Endothelial cell of umbilical vein (primary cell): ENCODE measurements at regions not wholly inside any gene's neighbourhood (a gene's known extent, or its start where the extent isn't known, plus 50 kb on each side); places are given as distances from the start of the nearest gene placed in this dataset.

Source experiments
- BruUV-seq: library from RNA; stranded (reverse); fragments of 400-500 nt; replicated peaks from 2 replicates; lab custom pipeline; 2021; lab: Mats Ljungman, UMichigan
- CTCF ChIA-PET: fragments of 300-600, 350-600 bp; sonication (Branson Sonifier 250); formaldehyde crosslinking; loops from one replicate; lab custom pipeline; 2021; ENCODE audit warnings: antibody characterized with exemption, inconsistent platforms; lab: Charles Lee
- POLR2A ChIA-PET: fragments of 300-600, 350-600 bp; sonication (Branson Sonifier 250); formaldehyde crosslinking; loops from one replicate; lab custom pipeline; 2021; ENCODE audit warnings: antibody characterized with exemption, inconsistent platforms; lab: Charles Lee
- DNase-seq: peaks from one replicate; pipeline ENCODE4 v3.0.0-alpha.2; 2011; ENCODE audit warnings: low read depth, low spot score
- FAIRE-seq: peaks from 2 replicates; lab custom pipeline; 2011; peaks lifted over from hg19 to GRCh38; lab: Jason Lieb, UNC
- H2AFZ ChIP-seq: 2 replicates; pipeline ENCODE4 v1.6.0; 2012; ENCODE audit warnings: low read depth, low read length, control low read depth, inconsistent platforms
- H3K27ac ChIP-seq: 2 replicates; pipeline ENCODE4 v1.5.1; 2011; ENCODE audit warnings: low read depth, mild to moderate bottlenecking, control low read depth, low read length, moderate library complexity; ENCODE audit not compliant: insufficient read depth
- H3K27me3 ChIP-seq, 2 experiments: 2 replicates each; pipeline versions ENCODE4 v1.6.0 to v1.6.1; 2011; ENCODE audit warnings: low read length in 2 of 2, mixed read lengths in 1 of 2; ENCODE audit not compliant: control insufficient read depth in 2 of 2, insufficient read depth in 2 of 2
- H3K36me3 ChIP-seq, 2 experiments: 2 replicates in 1 of 2; 3 replicates in 1 of 2; pipeline ENCODE4 v1.5.1; 2011; ENCODE audit warnings: low read length in 2 of 2, mild to moderate bottlenecking in 1 of 2, moderate library complexity in 1 of 2; ENCODE audit not compliant: control insufficient read depth in 2 of 2, insufficient read depth in 2 of 2; ENCODE audit errors: extremely low read depth in 1 of 2
- H3K4me1 ChIP-seq: 3 replicates; pipeline ENCODE4 v1.5.1; 2011; ENCODE audit warnings: mild to moderate bottlenecking, low read length; ENCODE audit not compliant: control insufficient read depth, insufficient read depth; ENCODE audit errors: extremely low read depth
- H3K4me2 ChIP-seq: 2 replicates; pipeline ENCODE4 v1.6.1; 2011; ENCODE audit warnings: low read length, control low read depth, mixed read lengths; ENCODE audit not compliant: insufficient read depth
- H3K4me3 ChIP-seq, 3 experiments: fragments of 200-600 bp in 1 of 3; sonication (generic), shearing (Covaris generic) in 1 of 3; replicated peaks in 1 of 3; 2 replicates each; pipeline ENCODE4 v1.5.1; 2011 to 2016; ENCODE audit warnings: control low read depth in 3 of 3, low read length in 3 of 3, mild to moderate bottlenecking in 2 of 3, inconsistent platforms in 1 of 3, low read depth in 1 of 3, moderate library complexity in 1 of 3; ENCODE audit not compliant: insufficient read depth in 1 of 3
- H3K79me2 ChIP-seq: 2 replicates; pipeline ENCODE4 v1.6.0; 2012; ENCODE audit warnings: low read length, inconsistent platforms; ENCODE audit not compliant: control insufficient read depth, insufficient read depth
- H3K9ac ChIP-seq: replicated peaks from 2 replicates; pipeline ENCODE3; 2011; ENCODE audit warnings: low read length, control low read depth; ENCODE audit not compliant: insufficient read depth; ENCODE audit errors: extremely low read depth
- H3K9me1 ChIP-seq: replicated peaks from 3 replicates; pipeline ENCODE4 v1.6.0; 2011; ENCODE audit warnings: mild to moderate bottlenecking, low read length; ENCODE audit not compliant: control insufficient read depth, insufficient read depth; ENCODE audit errors: extremely low read depth
- H3K9me3 ChIP-seq: replicated peaks from 2 replicates; pipeline ENCODE4 v1.5.1; 2012; ENCODE audit warnings: low read length, inconsistent platforms; ENCODE audit not compliant: control insufficient read depth, insufficient read depth
- H4K20me1 ChIP-seq: replicated peaks from 2 replicates; pipeline ENCODE3; 2011; ENCODE audit warnings: mild to moderate bottlenecking, low read length; ENCODE audit not compliant: control insufficient read depth, insufficient read depth; ENCODE audit errors: extremely low read depth
- EZH2 ChIP-seq: IDR thresholded peaks from 2 replicates; pipeline ENCODE4 v1.6.1; 2012; ENCODE audit warnings: borderline replicate concordance, low read depth, mild to moderate bottlenecking, moderate library complexity, low read length, inconsistent platforms; ENCODE audit not compliant: severe bottlenecking
- GATA2 ChIP-seq: IDR thresholded peaks from 2 replicates; pipeline ENCODE4 v1.7.0; 2011; ENCODE audit warnings: low read depth, mild to moderate bottlenecking, moderate library complexity, mixed read lengths, low read length; ENCODE audit not compliant: insufficient read length, insufficient read depth
- JUN ChIP-seq: IDR thresholded peaks from 2 replicates; pipeline ENCODE4 v1.6.1; 2011; ENCODE audit warnings: borderline replicate concordance, low read depth; ENCODE audit not compliant: insufficient read length, insufficient read depth
- MYC ChIP-seq: IDR thresholded peaks from one replicate; pipeline ENCODE4 v1.6.1; 2011; ENCODE audit warnings: mild to moderate bottlenecking, low read depth, low read length
- POLR2A ChIP-seq: IDR thresholded peaks from 2 replicates; pipeline ENCODE4 v1.6.1; 2012; ENCODE audit warnings: low read depth, mild to moderate bottlenecking, control low read depth, low read length
- POLR2AphosphoS5 ChIP-seq: IDR thresholded peaks from 2 replicates; pipeline ENCODE4 v1.6.1; 2012; ENCODE audit warnings: low read depth, mild to moderate bottlenecking, control low read depth, low read length, moderate library complexity; ENCODE audit not compliant: insufficient read depth
- dilution Hi-C: fragments of 300-500 bp; cut with MboI; formaldehyde crosslinking; loops from one replicate; pipeline ENCODE4 v1.15.0; 2019; ENCODE audit warnings: low sequenced_read_pairs; ENCODE audit not compliant: extremely low pct_ligation_motif_present
- intact Hi-C: fragments of 100-400 bp; cut with micrococcal nuclease; formaldehyde crosslinking; loops from one replicate; pipeline ENCODE4 v1.10.0; 2022
- TF ChIP-seq, protein P1 (sequence below): IDR thresholded peaks from 2 replicates; pipeline ENCODE4 v1.6.1; 2011; ENCODE audit not compliant: insufficient read depth, insufficient read length
- TF ChIP-seq, protein P2 (sequence below), 2 donors: IDR thresholded peaks; 1 replicate in 1 of 2; 2 replicates in 1 of 2; pipeline ENCODE4 v1.5.1; 2011; ENCODE audit warnings: low read length in 2 of 2, mild to moderate bottlenecking in 2 of 2, moderate library complexity in 2 of 2, control low read depth in 1 of 2, inconsistent platforms in 1 of 2, low read depth in 1 of 2; ENCODE audit not compliant: insufficient read depth in 1 of 2; ENCODE audit errors: extremely low read depth in 1 of 2

DNA sequence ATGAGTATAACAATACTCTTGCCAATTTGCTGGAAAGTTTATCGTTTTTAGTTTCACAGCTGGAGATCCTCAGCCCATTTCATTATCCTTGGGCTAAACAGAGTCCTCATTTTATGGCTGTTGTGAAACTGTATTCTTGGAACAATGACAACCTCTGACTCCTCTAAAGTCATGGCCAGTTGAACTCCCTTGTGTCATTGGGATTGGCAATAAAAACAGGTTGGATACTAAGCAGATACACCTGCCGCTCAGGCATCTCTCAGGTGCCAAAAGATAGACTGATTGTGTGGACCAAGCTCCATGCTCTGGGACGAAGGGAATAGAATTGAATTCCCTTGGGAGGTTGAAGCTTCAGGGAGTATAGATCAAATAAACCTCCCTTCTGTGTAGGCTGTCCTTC is 182.2 kb downstream of the WDR11 start:
- Histone ChIP-seq H3K9me1 (no peaks in the 10 kb centered on the region), H3K4me3 (no peak overlapping the region), H3K27me3 (no peaks in the 10 kb centered on the region), H3K4me2 (no peak overlapping the region), H4K20me1 (no peaks in the 10 kb centered on the region), H3K9me3 (no peaks in the 10 kb centered on the region), H3K4me1 (no peaks in the 10 kb centered on the region), H2AFZ (no peak overlapping the region), H3K36me3 (no peaks in the 10 kb centered on the region), H3K27ac (no peak overlapping the region), H3K79me2 (no peaks in the 10 kb centered on the region), H3K9ac (no peak overlapping the region)
- dilution Hi-C loops (no loop called here), intact Hi-C loops (no loop called here)
- ChIA-PET CTCF (no interaction called here), POLR2A (no interaction called here)
- DNase-seq (no peak), FAIRE-seq (no peak)
- TF ChIP-seq POLR2AphosphoS5: no peak
- no peak for TF ChIP-seq MYC
- TF ChIP-seq JUN: no peak
- TF ChIP-seq, protein P1, sequence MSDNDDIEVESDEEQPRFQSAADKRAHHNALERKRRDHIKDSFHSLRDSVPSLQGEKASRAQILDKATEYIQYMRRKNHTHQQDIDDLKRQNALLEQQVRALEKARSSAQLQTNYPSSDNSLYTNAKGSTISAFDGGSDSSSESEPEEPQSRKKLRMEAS: no peak
- no peak for TF ChIP-seq GATA2
- no peak for TF ChIP-seq EZH2
- no peak for TF ChIP-seq POLR2A
- TF ChIP-seq, protein P2, sequence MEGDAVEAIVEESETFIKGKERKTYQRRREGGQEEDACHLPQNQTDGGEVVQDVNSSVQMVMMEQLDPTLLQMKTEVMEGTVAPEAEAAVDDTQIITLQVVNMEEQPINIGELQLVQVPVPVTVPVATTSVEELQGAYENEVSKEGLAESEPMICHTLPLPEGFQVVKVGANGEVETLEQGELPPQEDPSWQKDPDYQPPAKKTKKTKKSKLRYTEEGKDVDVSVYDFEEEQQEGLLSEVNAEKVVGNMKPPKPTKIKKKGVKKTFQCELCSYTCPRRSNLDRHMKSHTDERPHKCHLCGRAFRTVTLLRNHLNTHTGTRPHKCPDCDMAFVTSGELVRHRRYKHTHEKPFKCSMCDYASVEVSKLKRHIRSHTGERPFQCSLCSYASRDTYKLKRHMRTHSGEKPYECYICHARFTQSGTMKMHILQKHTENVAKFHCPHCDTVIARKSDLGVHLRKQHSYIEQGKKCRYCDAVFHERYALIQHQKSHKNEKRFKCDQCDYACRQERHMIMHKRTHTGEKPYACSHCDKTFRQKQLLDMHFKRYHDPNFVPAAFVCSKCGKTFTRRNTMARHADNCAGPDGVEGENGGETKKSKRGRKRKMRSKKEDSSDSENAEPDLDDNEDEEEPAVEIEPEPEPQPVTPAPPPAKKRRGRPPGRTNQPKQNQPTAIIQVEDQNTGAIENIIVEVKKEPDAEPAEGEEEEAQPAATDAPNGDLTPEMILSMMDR (IDR thresholded peaks at IDR 0.05; ENCODE audit: extremely low read depth in 1 of 2, insufficient read depth in 1 of 2, low read depth in 1 of 2, low read length in 2 of 2): no peak
- BruUV-seq: no TSS peak
